ENCODE measurements at regions not wholly inside any gene's neighbourhood (a gene's known extent, or its start where the extent isn't known, plus 50 kb on each side); places are given as distances from the start of the nearest gene placed in this dataset.

- DNase-seq: no peak
These were observed 319.2 kb upstream of the LRATD1 start for GRCh38 chr2:14313341-14313740.

GRCh38 chr2:14316594-14316993 lies 315.9 kb upstream of the LRATD1 start:
- no peak for DNase-seq

- no peak for DNase-seq
These were observed 311.2 kb upstream of the LRATD1 start for GRCh38 chr2:14321357-14321756.

GRCh38 chr2:14322306-14322705 lies 310.2 kb upstream of the LRATD1 start:
- no peak for DNase-seq

GRCh38 chr2:14324308-14324707 lies 308.2 kb upstream of the LRATD1 start:
- DNase-seq: no peak

GRCh38 chr2:14330884-14331283 lies 301.6 kb upstream of the LRATD1 start:
- DNase-seq: no peak

- DNase-seq: no peak
These were observed 295.6 kb upstream of the LRATD1 start for GRCh38 chr2:14336759-14337382.

- DNase-seq: no peak
These were observed 291.8 kb upstream of the LRATD1 start for GRCh38 chr2:14340703-14341102.

- no peak for DNase-seq
These were observed 290.2 kb upstream of the LRATD1 start for GRCh38 chr2:14342313-14342712.

GRCh38 chr2:14344355-14344754 lies 288.2 kb upstream of the LRATD1 start:
- DNase-seq: no peak

- DNase-seq: no peak
These were observed 284.3 kb upstream of the LRATD1 start for GRCh38 chr2:14348247-14348646.

- no peak for DNase-seq
These were observed 281.7 kb upstream of the LRATD1 start for GRCh38 chr2:14350856-14351255.

- DNase-seq: no peak
These were observed 280.4 kb upstream of the LRATD1 start for GRCh38 chr2:14352067-14352466.

GRCh38 chr2:14354231-14354630 lies 278.3 kb upstream of the LRATD1 start:
- no peak for DNase-seq

- DNase-seq: no peak
These were observed 277.4 kb upstream of the LRATD1 start for GRCh38 chr2:14355102-14355501.

- DNase-seq: no peak
These were observed 274.2 kb upstream of the LRATD1 start for GRCh38 chr2:14358339-14358738.

- no peak for DNase-seq
These were observed 273.7 kb upstream of the LRATD1 start for GRCh38 chr2:14358774-14359173.

GRCh38 chr2:14363137-14363536 lies 269.4 kb upstream of the LRATD1 start:
- DNase-seq: no peak

GRCh38 chr2:14363976-14364375 lies 268.5 kb upstream of the LRATD1 start:
- no peak for DNase-seq

- no peak for DNase-seq
These were observed 268.0 kb upstream of the LRATD1 start for GRCh38 chr2:14364471-14364870.

GRCh38 chr2:14385043-14385442 lies 247.5 kb upstream of the LRATD1 start:
- no peak for DNase-seq

GRCh38 chr2:14387332-14387731 lies 245.2 kb upstream of the LRATD1 start:
- DNase-seq: no peak

GRCh38 chr2:14388724-14389123 lies 243.8 kb upstream of the LRATD1 start:
- DNase-seq: no peak

- no peak for DNase-seq
These were observed 235.9 kb upstream of the LRATD1 start for GRCh38 chr2:14396533-14397083.

- no peak for DNase-seq
These were observed 233.9 kb upstream of the LRATD1 start for GRCh38 chr2:14398641-14399040.

All from SIG-M5 (cell line).